Esophagus muscularis mucosa (tissue), 4 donors: ENCODE measurements at regions not wholly inside any gene's neighbourhood (a gene's known extent, or its start where the extent isn't known, plus 50 kb on each side); places are given as distances from the start of the nearest gene placed in this dataset.

Experiments
- DNase-seq: peaks from one replicate; pipeline ENCODE4 v3.0.0-alpha.2; 2017; ENCODE audit errors: extremely low spot score
- H3K27ac ChIP-seq, 4 donors: fragments of 200-600 bp; sonication (generic); replicated peaks in 1 of 4; 1 replicate in 3 of 4; 2 replicates in 1 of 4; pipeline ENCODE4 v1.5.1; 2016 to 2019; ENCODE audit warnings: mild to moderate bottlenecking in 1 of 4
- H3K27me3 ChIP-seq, 4 donors: fragments of 200-600 bp; sonication (generic); one replicate each; pipeline versions ENCODE4 v1.5.1 to v1.6.0; 2016 to 2019
- H3K36me3 ChIP-seq, 4 donors: fragments of 200-600 bp; sonication (generic); one replicate each; pipeline ENCODE4 v1.5.1; 2016 to 2019
- H3K4me1 ChIP-seq, 4 donors: fragments of 200-600 bp; sonication (generic); one replicate each; pipeline ENCODE4 v1.5.1; 2016 to 2019
- H3K4me3 ChIP-seq, 4 donors: fragments of 200-600 bp; sonication (generic); 1 replicate in 2 of 4; 2 replicates in 2 of 4; pipeline ENCODE4 v1.5.1; 2016 to 2019; ENCODE audit warnings: mild to moderate bottlenecking in 4 of 4, moderate library complexity in 1 of 4
- H3K9me3 ChIP-seq, 4 donors: fragments of 200-600 bp; sonication (generic); 1 replicate in 3 of 4; 2 replicates in 1 of 4; pipeline ENCODE4 v1.5.1; 2016 to 2019
- CTCF ChIP-seq, 3 experiments: fragments of 200-600 bp in 2 of 3; fragments of 450-650 bp in 1 of 3; sonication (generic) in 2 of 3; IDR thresholded peaks; one replicate each; pipeline ENCODE4 v1.5.1; 2017 to 2019; ENCODE audit warnings: antibody characterized with exemption in 3 of 3, mild to moderate bottlenecking in 2 of 3, moderate library complexity in 1 of 3
- EP300 ChIP-seq: sonication (generic); formaldehyde crosslinking; IDR thresholded peaks from one replicate; pipeline ENCODE4 v1.6.1; 2017; ENCODE audit warnings: antibody characterized with exemption
- POLR2A ChIP-seq: fragments of 450-650 bp; IDR thresholded peaks from one replicate; pipeline ENCODE4 v1.6.1; 2017; ENCODE audit warnings: antibody characterized with exemption, moderate library complexity, mild to moderate bottlenecking, low read depth
- POLR2AphosphoS5 ChIP-seq, 2 donors: sonication (generic); formaldehyde crosslinking; IDR thresholded peaks; one replicate each; pipeline ENCODE4 v1.6.1; 2017; ENCODE audit warnings: antibody characterized with exemption in 2 of 2
- WGBS: methylation state at CpG from one replicate; pipeline ENCODE4 v1.1.5; 2018; 5-methylcytosine and 5-hydroxymethylcytosine counted together
- intact Hi-C: fragments of 100-400 bp; cut with DNase I; formaldehyde crosslinking; loops from one replicate; pipeline ENCODE4 v1.15.1; 2023

- WGBS, result 97% methylated on average over 2 of the region's 2 CpGs
- Histone ChIP-seq H3K9me3 (no peaks in the 10 kb centered on the region), H3K36me3 (no peaks in the 10 kb centered on the region), H3K4me1 (peaks cover 0 to 16% (median 9%) of the 10 kb centered on the region in 4 donors), H3K4me3 (no peak overlapping the region), H3K27me3 (no peaks in the 10 kb centered on the region), H3K27ac (no peak overlapping the region)
- intact Hi-C loops, result loop anchor here (10.0 kb wide), 4 partner anchors 105 to 685 kb away; partner anchors contain the start of gene RFESD
- TF ChIP-seq CTCF (IDR thresholded peaks at IDR 0.05) (no peak), POLR2AphosphoS5 (IDR thresholded peaks at IDR 0.05) (no peak), EP300 (no peak), POLR2A (no peak)
- DNase-seq, result no peak
Measured at GRCh38 chr5:96329886-96330529, 103.0 kb downstream of the PCSK1 start.

GRCh38 chr5:96329289-96329688 is 103.8 kb downstream of the PCSK1 start:
- intact Hi-C loops, result no loop called here
- 85% methylated on average over 1 of the region's 1 CpG for WGBS

GRCh38 chr5:96327722-96328121 is 105.3 kb downstream of the PCSK1 start:
- TF ChIP-seq POLR2A (no peak), EP300 (no peak), POLR2AphosphoS5 (IDR thresholded peaks at IDR 0.05) (no peak), CTCF (IDR thresholded peaks at IDR 0.05) (no peak)
- no peaks in the 10 kb centered on the region for H3K27me3 ChIP-seq
- WGBS, result 100% methylated on average over 2 of the region's 2 CpGs
- H3K36me3 ChIP-seq, result no peaks in the 10 kb centered on the region
- peaks cover 0 to 10% (median 4%) of the 10 kb centered on the region in 4 donors for H3K4me1 ChIP-seq
- no peak overlapping the region for H3K27ac ChIP-seq
- intact Hi-C loops, result no loop called here
- H3K9me3 ChIP-seq, result no peaks in the 10 kb centered on the region
- H3K4me3 ChIP-seq, result no peak overlapping the region
- no peak for DNase-seq

More at GRCh38 chr5:96329289-96329688, 103.8 kb downstream of the PCSK1 start:
- no peak for TF ChIP-seq POLR2A
- no peak for TF ChIP-seq CTCF (IDR thresholded peaks at IDR 0.05)
- no peak for TF ChIP-seq POLR2AphosphoS5 (IDR thresholded peaks at IDR 0.05)
- no peak for TF ChIP-seq EP300
- no peaks in the 10 kb centered on the region for H3K36me3 ChIP-seq
- H3K4me3 ChIP-seq, result no peak overlapping the region
- no peak overlapping the region for H3K27ac ChIP-seq
- H3K27me3 ChIP-seq, result no peaks in the 10 kb centered on the region
- H3K9me3 ChIP-seq, result no peaks in the 10 kb centered on the region
- H3K4me1 ChIP-seq, result peaks cover 0 to 16% (median 9%) of the 10 kb centered on the region in 4 donors
- DNase-seq, result no peak

GRCh38 chr5:96326902-96327301 is 106.1 kb downstream of the PCSK1 start:
- Histone ChIP-seq H3K4me1 (peaks cover 0 to 7% (median 3%) of the 10 kb centered on the region in 4 donors), H3K27me3 (no peaks in the 10 kb centered on the region), H3K36me3 (no peaks in the 10 kb centered on the region), H3K27ac (no peak overlapping the region), H3K9me3 (no peaks in the 10 kb centered on the region), H3K4me3 (no peak overlapping the region)
- TF ChIP-seq POLR2A (no peak), POLR2AphosphoS5 (IDR thresholded peaks at IDR 0.05) (no peak), EP300 (no peak), CTCF (IDR thresholded peaks at IDR 0.05) (no peak)
- intact Hi-C loops, result no loop called here
- 92% methylated on average over 4 of the region's 4 CpGs for WGBS
- no peak for DNase-seq

GRCh38 chr5:96324708-96325107 is 108.3 kb downstream of the PCSK1 start:
- intact Hi-C loops, result no loop called here

More at GRCh38 chr5:96324708-96325107, 108.3 kb downstream of the PCSK1 start:
- no peaks in the 10 kb centered on the region for H3K36me3 ChIP-seq
- no peaks in the 10 kb centered on the region for H3K9me3 ChIP-seq
- no peak overlapping the region for H3K4me3 ChIP-seq
- TF ChIP-seq CTCF (IDR thresholded peaks at IDR 0.05), result no peak
- TF ChIP-seq POLR2AphosphoS5 (IDR thresholded peaks at IDR 0.05), result no peak
- no peak for TF ChIP-seq EP300
- no peak for TF ChIP-seq POLR2A
- H3K27me3 ChIP-seq, result no peaks in the 10 kb centered on the region
- no peaks in the 10 kb centered on the region for H3K4me1 ChIP-seq
- no peak overlapping the region for H3K27ac ChIP-seq
- 73% methylated on average over 2 of the region's 2 CpGs for WGBS
- no peak for DNase-seq
